Ishikawa (cell line): ENCODE measurements at regions not wholly inside any gene's neighbourhood (a gene's known extent, or its start where the extent isn't known, plus 50 kb on each side); places are given as distances from the start of the nearest gene placed in this dataset.

ENCODE experiments used
- CREB1 ChIP-seq: IDR thresholded peaks from 2 replicates; pipeline ENCODE4 v1.6.1; 2012; ENCODE audit warnings: low read depth
- EP300 ChIP-seq: IDR thresholded peaks from 2 replicates; pipeline ENCODE4 v1.6.1; 2012; ENCODE audit warnings: borderline replicate concordance
- FOXM1 ChIP-seq: IDR thresholded peaks from 2 replicates; pipeline ENCODE4 v1.6.1; 2012; ENCODE audit warnings: low read depth, borderline replicate concordance
- NFIC ChIP-seq: IDR thresholded peaks from 2 replicates; pipeline ENCODE4 v1.6.1; 2012
- RAD21 ChIP-seq: IDR thresholded peaks from 2 replicates; pipeline ENCODE4 v1.6.1; 2012; ENCODE audit warnings: low read depth
- TAF1 ChIP-seq: IDR thresholded peaks from 2 replicates; pipeline ENCODE4 v1.6.1; 2012; ENCODE audit warnings: low read depth, mild to moderate bottlenecking
- TCF12 ChIP-seq: IDR thresholded peaks from 2 replicates; pipeline ENCODE4 v1.6.1; 2012; ENCODE audit warnings: low read depth
- YY1 ChIP-seq: IDR thresholded peaks from 2 replicates; pipeline ENCODE4 v1.6.1; 2012; ENCODE audit warnings: low read depth
- ZBTB7A ChIP-seq: IDR thresholded peaks from 2 replicates; pipeline ENCODE4 v1.6.1; 2012; ENCODE audit warnings: low read depth
- TF ChIP-seq, protein P1 (sequence below): IDR thresholded peaks from 2 replicates; pipeline ENCODE4 v1.6.1; 2012
- TF ChIP-seq, protein P2 (sequence below): IDR thresholded peaks from 2 replicates; pipeline ENCODE4 v1.6.1; 2012; ENCODE audit warnings: low read depth, mild to moderate bottlenecking

DNA sequence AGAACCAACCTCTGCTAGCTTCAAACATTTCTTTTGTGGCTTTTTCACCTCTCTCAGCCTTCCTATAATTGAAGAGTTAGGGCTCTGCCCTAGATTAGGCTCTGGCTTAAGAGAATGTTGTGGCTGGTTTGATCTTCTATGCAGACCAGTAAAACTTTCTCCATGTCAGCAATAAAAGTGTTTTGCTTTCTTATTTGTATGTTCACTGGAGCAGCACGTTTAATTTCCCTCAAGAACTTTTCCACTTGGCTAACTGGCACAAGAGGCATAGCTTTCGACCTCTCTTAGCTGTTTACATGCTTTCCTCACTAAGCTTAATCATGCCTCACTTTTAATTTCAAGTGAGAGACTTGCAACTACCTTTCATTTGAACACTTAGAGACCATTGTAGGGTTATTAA lies 964.7 kb downstream of the ROBO2 start:
- no peak for TF ChIP-seq TAF1
- TF ChIP-seq, protein P1, sequence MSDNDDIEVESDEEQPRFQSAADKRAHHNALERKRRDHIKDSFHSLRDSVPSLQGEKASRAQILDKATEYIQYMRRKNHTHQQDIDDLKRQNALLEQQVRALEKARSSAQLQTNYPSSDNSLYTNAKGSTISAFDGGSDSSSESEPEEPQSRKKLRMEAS = no peak
- TF ChIP-seq, protein P2, sequence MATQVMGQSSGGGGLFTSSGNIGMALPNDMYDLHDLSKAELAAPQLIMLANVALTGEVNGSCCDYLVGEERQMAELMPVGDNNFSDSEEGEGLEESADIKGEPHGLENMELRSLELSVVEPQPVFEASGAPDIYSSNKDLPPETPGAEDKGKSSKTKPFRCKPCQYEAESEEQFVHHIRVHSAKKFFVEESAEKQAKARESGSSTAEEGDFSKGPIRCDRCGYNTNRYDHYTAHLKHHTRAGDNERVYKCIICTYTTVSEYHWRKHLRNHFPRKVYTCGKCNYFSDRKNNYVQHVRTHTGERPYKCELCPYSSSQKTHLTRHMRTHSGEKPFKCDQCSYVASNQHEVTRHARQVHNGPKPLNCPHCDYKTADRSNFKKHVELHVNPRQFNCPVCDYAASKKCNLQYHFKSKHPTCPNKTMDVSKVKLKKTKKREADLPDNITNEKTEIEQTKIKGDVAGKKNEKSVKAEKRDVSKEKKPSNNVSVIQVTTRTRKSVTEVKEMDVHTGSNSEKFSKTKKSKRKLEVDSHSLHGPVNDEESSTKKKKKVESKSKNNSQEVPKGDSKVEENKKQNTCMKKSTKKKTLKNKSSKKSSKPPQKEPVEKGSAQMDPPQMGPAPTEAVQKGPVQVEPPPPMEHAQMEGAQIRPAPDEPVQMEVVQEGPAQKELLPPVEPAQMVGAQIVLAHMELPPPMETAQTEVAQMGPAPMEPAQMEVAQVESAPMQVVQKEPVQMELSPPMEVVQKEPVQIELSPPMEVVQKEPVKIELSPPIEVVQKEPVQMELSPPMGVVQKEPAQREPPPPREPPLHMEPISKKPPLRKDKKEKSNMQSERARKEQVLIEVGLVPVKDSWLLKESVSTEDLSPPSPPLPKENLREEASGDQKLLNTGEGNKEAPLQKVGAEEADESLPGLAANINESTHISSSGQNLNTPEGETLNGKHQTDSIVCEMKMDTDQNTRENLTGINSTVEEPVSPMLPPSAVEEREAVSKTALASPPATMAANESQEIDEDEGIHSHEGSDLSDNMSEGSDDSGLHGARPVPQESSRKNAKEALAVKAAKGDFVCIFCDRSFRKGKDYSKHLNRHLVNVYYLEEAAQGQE = no peak
- TF ChIP-seq ZBTB7A = no peak
- no peak for TF ChIP-seq RAD21
- no peak for TF ChIP-seq FOXM1
- no peak for TF ChIP-seq YY1
- no peak for TF ChIP-seq TCF12
- TF ChIP-seq CREB1 = no peak
- no peak for TF ChIP-seq EP300
- no peak for TF ChIP-seq NFIC
